GM18858 (cell line): ENCODE measurements at regions not wholly inside any gene's neighbourhood (a gene's known extent, or its start where the extent isn't known, plus 50 kb on each side); places are given as distances from the start of the nearest gene placed in this dataset.
"Not testable (repeated sequence)": the region's sequence is repeated elsewhere in the genome, so short reads cannot be mapped to it uniquely, and the experiment has no call there.

Experiments
- ATAC-seq: cut with Tn5 transposase; IDR thresholded peaks from one replicate; pipeline ENCODE4 v1.9.1; 2021; ENCODE audit not compliant: unreplicated experiment

GRCh38 chr16:64736857-64737256 is 385.0 kb downstream of the CDH11 start:
- no peak for ATAC-seq

- ATAC-seq: no peak
These were observed 390.0 kb downstream of the CDH11 start for GRCh38 chr16:64731891-64732290.

GRCh38 chr16:64730261-64730660 is 391.6 kb downstream of the CDH11 start:
- ATAC-seq: no peak

GRCh38 chr16:64724339-64724738 is 397.5 kb downstream of the CDH11 start:
- ATAC-seq: no peak

- no peak for ATAC-seq
These were observed 403.4 kb downstream of the CDH11 start for GRCh38 chr16:64718486-64718885.

GRCh38 chr16:64717871-64718270 is 404.0 kb downstream of the CDH11 start:
- no peak for ATAC-seq

GRCh38 chr16:64715624-64716023 is 406.2 kb downstream of the CDH11 start:
- ATAC-seq: no peak

GRCh38 chr16:64712026-64712425 is 409.8 kb downstream of the CDH11 start:
- no peak for ATAC-seq

GRCh38 chr16:64711596-64711995 is 410.3 kb downstream of the CDH11 start:
- ATAC-seq: no peak

GRCh38 chr16:64711026-64711425 is 410.8 kb downstream of the CDH11 start:
- ATAC-seq: no peak

- no peak for ATAC-seq
These were observed 416.4 kb downstream of the CDH11 start for GRCh38 chr16:64705443-64705842.

- no peak for ATAC-seq
These were observed 417.5 kb downstream of the CDH11 start for GRCh38 chr16:64704386-64704785.

GRCh38 chr16:64702415-64702814 is 419.4 kb downstream of the CDH11 start:
- ATAC-seq: no peak

GRCh38 chr16:64700628-64701027 is 421.2 kb downstream of the CDH11 start:
- no peak for ATAC-seq

GRCh38 chr16:64696866-64697265 is 425.0 kb downstream of the CDH11 start:
- ATAC-seq: no peak

GRCh38 chr16:64695684-64696083 is 426.2 kb downstream of the CDH11 start:
- no peak for ATAC-seq

- no peak for ATAC-seq
These were observed 427.9 kb downstream of the CDH11 start for GRCh38 chr16:64693946-64694345.

- no peak for ATAC-seq
These were observed 434.1 kb downstream of the CDH11 start for GRCh38 chr16:64687786-64688185.

GRCh38 chr16:64687123-64687522 is 434.7 kb downstream of the CDH11 start:
- ATAC-seq: no peak

GRCh38 chr16:64679976-64680690 is 441.7 kb downstream of the CDH11 start:
- ATAC-seq: no peak

GRCh38 chr16:64669573-64669972 is 452.3 kb downstream of the CDH11 start:
- ATAC-seq: no peak

GRCh38 chr16:64667334-64667877 is 454.5 kb downstream of the CDH11 start:
- no peak for ATAC-seq

- ATAC-seq: not testable (repeated sequence)
These were observed 459.6 kb downstream of the CDH11 start for GRCh38 chr16:64662312-64662711.
